Erythroblast (primary cell): ENCODE measurements at regions not wholly inside any gene's neighbourhood (a gene's known extent, or its start where the extent isn't known, plus 50 kb on each side); places are given as distances from the start of the nearest gene placed in this dataset.

Source experiments
- GATA1 ChIP-seq: IDR thresholded peaks from 2 replicates; pipeline ENCODE4 v1.6.1; 2011; ENCODE audit warnings: low read depth, mild to moderate bottlenecking, control low read depth, low read length, moderate library complexity
- POLR2A ChIP-seq: IDR thresholded peaks from 2 replicates; pipeline ENCODE4 v1.6.1; 2011; ENCODE audit warnings: mild to moderate bottlenecking, low read length

GRCh38 chr2:136211701-136212100 is 93.8 kb upstream of the CXCR4 start:
- TF ChIP-seq POLR2A (no peak), GATA1 (no peak)
